Upper lobe of right lung (tissue), 1 donor: ENCODE measurements at regions not wholly inside any gene's neighbourhood (a gene's known extent, or its start where the extent isn't known, plus 50 kb on each side); places are given as distances from the start of the nearest gene placed in this dataset.

Experiments used
- ATAC-seq: fragments of 200-7000 bp; cut with Tn5 transposase; one replicate; pipeline ENCODE4 v1.9.1; 2020; ENCODE audit warnings: mild to moderate bottlenecking, moderate library complexity
- DNase-seq: peaks from one replicate; pipeline ENCODE4 v3.0.0-alpha.2; 2020
- H3K27ac ChIP-seq: fragments of 200-600 bp; one replicate; pipeline ENCODE4 v1.8.0; 2022
- H3K27me3 ChIP-seq: fragments of 200-600 bp; one replicate; pipeline ENCODE4 v1.8.0; 2022; ENCODE audit warnings: mild to moderate bottlenecking
- H3K36me3 ChIP-seq: fragments of 200-600 bp; one replicate; pipeline ENCODE4 v1.8.0; 2022
- H3K4me1 ChIP-seq: fragments of 200-600 bp; one replicate; pipeline ENCODE4 v1.8.0; 2022
- H3K4me3 ChIP-seq: fragments of 200-600 bp; one replicate; pipeline ENCODE4 v1.8.0; 2022; ENCODE audit warnings: mild to moderate bottlenecking
- H3K9me3 ChIP-seq: fragments of 200-600 bp; one replicate; pipeline ENCODE4 v1.8.0; 2022
- CTCF ChIP-seq: fragments of 200-600 bp; IDR thresholded peaks from one replicate; pipeline ENCODE4 v1.8.0; 2022; ENCODE audit warnings: antibody characterized with exemption
- intact Hi-C: fragments of 100-400 bp; cut with DNase I; formaldehyde crosslinking; loops from one replicate; pipeline ENCODE4 v1.11.0; 2022
- donor health status: DM: no; HTN: yes; CAD: no; lungs with severe emphysema.

GRCh38 chr3:5799398-5799797 lies 611.9 kb downstream of the EDEM1 start:
- no peak overlapping the region for H3K4me3 ChIP-seq
- H3K4me1 ChIP-seq, result no peaks in the 10 kb centered on the region
- no peaks in the 10 kb centered on the region for H3K27me3 ChIP-seq
- H3K27ac ChIP-seq, result no peak overlapping the region
- no peaks in the 10 kb centered on the region for H3K36me3 ChIP-seq
- TF ChIP-seq CTCF, result no peak
- H3K9me3 ChIP-seq, result no peaks in the 10 kb centered on the region
- DNase-seq, result no peak
- intact Hi-C loops, result no loop called here
- ATAC-seq, result no peak

DNA sequence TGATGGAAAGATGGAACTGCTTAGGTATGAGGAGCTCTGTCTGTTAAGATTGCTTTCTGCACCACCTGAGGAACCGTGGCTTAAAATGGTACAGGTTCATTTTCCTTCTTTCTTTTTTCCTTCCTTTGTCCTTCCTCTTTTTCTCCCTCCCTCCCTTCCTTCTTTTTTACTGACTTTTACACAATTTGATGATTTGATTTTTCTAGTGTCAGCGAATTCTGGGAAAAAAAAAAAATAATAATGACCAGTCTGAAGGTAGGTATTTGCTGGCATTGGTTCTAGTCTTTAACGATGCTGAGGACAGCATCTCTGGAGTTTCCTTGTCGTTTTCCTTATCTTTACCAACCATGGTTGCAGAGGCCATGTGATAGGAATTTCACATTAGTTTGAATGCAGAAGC lies 613.5 kb downstream of the EDEM1 start:
- no peaks in the 10 kb centered on the region for H3K27me3 ChIP-seq
- intact Hi-C loops, result no loop called here

DNA sequence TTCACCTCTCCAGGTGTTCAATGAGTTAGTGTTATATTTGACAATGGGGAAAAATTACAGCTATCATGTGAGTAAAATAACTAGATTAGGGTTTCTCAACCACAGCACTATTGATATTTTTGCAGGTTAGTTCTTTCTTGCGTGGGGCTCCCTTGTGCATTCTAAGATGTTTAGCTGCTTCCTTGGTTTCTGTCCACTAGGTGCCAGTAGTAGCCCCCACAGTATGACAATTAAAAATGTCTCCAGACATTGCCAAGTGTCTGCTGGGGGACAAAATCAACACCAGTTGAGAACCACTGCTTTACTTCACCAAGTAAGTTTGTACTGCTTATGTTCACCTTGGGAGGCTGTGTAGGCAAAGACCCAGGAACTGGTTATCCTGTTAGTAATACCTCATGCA lies 618.7 kb downstream of the EDEM1 start:
- intact Hi-C loops, result no loop called here
- no peaks in the 10 kb centered on the region for H3K9me3 ChIP-seq
- no peaks in the 10 kb centered on the region for H3K36me3 ChIP-seq
- no peak for TF ChIP-seq CTCF
- no peak overlapping the region for H3K27ac ChIP-seq
- H3K4me3 ChIP-seq, result no peak overlapping the region
- no peaks in the 10 kb centered on the region for H3K27me3 ChIP-seq
- ATAC-seq (no peak), DNase-seq (no peak)
- H3K4me1 ChIP-seq, result no peaks in the 10 kb centered on the region

More for the DNA sequence above, 613.5 kb downstream of the EDEM1 start:
- DNase-seq (no peak), ATAC-seq (no peak)
- Histone ChIP-seq H3K4me1 (no peaks in the 10 kb centered on the region), H3K27ac (no peak overlapping the region), H3K4me3 (no peak overlapping the region), H3K36me3 (no peaks in the 10 kb centered on the region), H3K9me3 (no peaks in the 10 kb centered on the region)
- TF ChIP-seq CTCF, result no peak

- H3K4me1 ChIP-seq, result no peaks in the 10 kb centered on the region
- ATAC-seq (no peak), DNase-seq (no peak)
- no peaks in the 10 kb centered on the region for H3K9me3 ChIP-seq
- no peak overlapping the region for H3K27ac ChIP-seq
- no peak overlapping the region for H3K4me3 ChIP-seq
- H3K36me3 ChIP-seq, result no peaks in the 10 kb centered on the region
- intact Hi-C loops, result no loop called here
- TF ChIP-seq CTCF, result no peak
- no peaks in the 10 kb centered on the region for H3K27me3 ChIP-seq
Observed at GRCh38 chr3:5809586-5810246, 622.2 kb downstream of the EDEM1 start.

DNA sequence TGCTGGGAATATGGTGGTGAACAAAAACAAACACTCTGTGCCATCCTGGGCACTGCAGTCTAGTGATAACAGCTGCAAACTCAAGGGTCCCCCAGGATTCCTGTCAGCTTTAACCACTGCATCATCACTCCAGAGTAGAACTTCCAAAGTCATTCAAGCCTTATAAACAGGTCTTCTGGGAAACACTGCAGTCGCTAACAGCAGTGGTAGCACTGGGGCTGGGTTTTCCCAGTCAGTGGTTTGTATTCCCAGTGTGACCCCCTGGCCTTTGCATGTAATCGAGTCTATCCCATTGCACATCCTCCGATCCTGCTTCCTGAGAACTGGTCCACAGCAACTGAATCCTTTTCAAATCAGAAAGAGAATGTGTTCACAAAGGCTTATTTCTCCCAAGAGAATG lies 623.5 kb downstream of the EDEM1 start:
- intact Hi-C loops, result no loop called here
- Histone ChIP-seq H3K27me3 (no peaks in the 10 kb centered on the region), H3K4me3 (no peak overlapping the region)

More for the DNA sequence above, 623.5 kb downstream of the EDEM1 start:
- ATAC-seq (no peak), DNase-seq (no peak)
- no peak overlapping the region for H3K27ac ChIP-seq
- H3K4me1 ChIP-seq, result no peaks in the 10 kb centered on the region
- TF ChIP-seq CTCF, result no peak
- H3K36me3 ChIP-seq, result no peaks in the 10 kb centered on the region
- no peaks in the 10 kb centered on the region for H3K9me3 ChIP-seq
